H1 (cell line): ENCODE measurements at regions not wholly inside any gene's neighbourhood (a gene's known extent, or its start where the extent isn't known, plus 50 kb on each side); places are given as distances from the start of the nearest gene placed in this dataset.

Experiments used
- CTCF ChIA-PET: fragments of 300-600 bp; sonication (Branson Sonifier 250); formaldehyde crosslinking; loops from one replicate; lab custom pipeline; 2021; ENCODE audit not compliant: partially characterized antibody; lab: Charles Lee
- POLR2A ChIA-PET: fragments of 300-600 bp; sonication (Branson Sonifier 250); formaldehyde crosslinking; loops from one replicate; lab custom pipeline; 2021; ENCODE audit warnings: inconsistent platforms; ENCODE audit not compliant: partially characterized antibody; lab: Charles Lee
- DNase-seq, 2 experiments: peaks; one replicate each; pipeline versions ENCODE4 v3.0.0 to v3.0.0-alpha.2; 2010 to 2022; ENCODE audit warnings: low spot score in 2 of 2, low read depth in 1 of 2, mixed read lengths in 1 of 2
- FAIRE-seq: peaks from 2 replicates; lab custom pipeline; 2011; peaks lifted over from hg19 to GRCh38; lab: Jason Lieb, UNC
- H2AFZ ChIP-seq: 2 replicates; pipeline ENCODE4 v1.8.1; 2012; ENCODE audit warnings: low read length, inconsistent platforms
- H2AK5ac ChIP-seq: 2 replicates; pipeline ENCODE4 v1.6.1; 2013; ENCODE audit warnings: low read depth, low read length
- H2BK120ac ChIP-seq: replicated peaks from 2 replicates; pipeline ENCODE3; 2013; ENCODE audit warnings: low read depth, low read length, inconsistent platforms
- H2BK12ac ChIP-seq: 2 replicates; pipeline ENCODE4 v1.6.1; 2013; ENCODE audit warnings: low read depth, low read length
- H2BK15ac ChIP-seq: 2 replicates; pipeline ENCODE4 v1.6.1; 2013; ENCODE audit warnings: low read length
- H2BK20ac ChIP-seq: 2 replicates; pipeline ENCODE4 v1.6.1; 2013; ENCODE audit warnings: low read length
- H2BK5ac ChIP-seq: 2 replicates; pipeline ENCODE4 v1.6.1; 2013; ENCODE audit warnings: low read depth, low read length
- H3K14ac ChIP-seq: 2 replicates; pipeline ENCODE4 v1.6.1; 2013; ENCODE audit warnings: inconsistent platforms; ENCODE audit not compliant: insufficient read length
- H3K18ac ChIP-seq: 2 replicates; pipeline ENCODE4 v1.6.1; 2013; ENCODE audit warnings: low read length; ENCODE audit errors: extremely low read depth
- H3K23ac ChIP-seq: 2 replicates; pipeline ENCODE4 v1.6.1; 2013; ENCODE audit warnings: inconsistent platforms; ENCODE audit not compliant: insufficient read length
- H3K23me2 ChIP-seq: 2 replicates; pipeline ENCODE4 v1.6.1; 2013; ENCODE audit warnings: low read depth, low read length
- H3K27ac ChIP-seq: 2 replicates; pipeline ENCODE4 v1.6.1; 2011; ENCODE audit warnings: low read depth, low read length, inconsistent platforms
- H3K27me3 ChIP-seq, 4 experiments: replicated peaks in 1 of 4; 1 replicate in 1 of 4; 2 replicates in 3 of 4; pipeline versions ENCODE4 v1.6.1 to v1.8.1; 2011 to 2013; ENCODE audit warnings: low read length in 3 of 4, mild to moderate bottlenecking in 3 of 4, inconsistent platforms in 2 of 4, mixed read lengths in 2 of 4, moderate library complexity in 1 of 4; ENCODE audit not compliant: control insufficient read depth in 3 of 4, insufficient read depth in 3 of 4; ENCODE audit errors: extremely low read depth in 1 of 4
- H3K36me3 ChIP-seq, 4 experiments: 2 replicates each; pipeline versions ENCODE4 v1.6.1 to v1.8.1; 2011 to 2013; ENCODE audit warnings: mild to moderate bottlenecking in 4 of 4, low read length in 3 of 4, moderate library complexity in 2 of 4, control low read depth in 1 of 4, inconsistent platforms in 1 of 4; ENCODE audit not compliant: insufficient read depth in 4 of 4, control insufficient read depth in 2 of 4
- H3K4ac ChIP-seq: replicated peaks from 2 replicates; pipeline ENCODE3; 2013; ENCODE audit warnings: low read length, low read depth, mixed read lengths, inconsistent platforms; ENCODE audit not compliant: insufficient read length
- H3K4me1 ChIP-seq, 4 experiments: replicated peaks in 1 of 4; 1 replicate in 1 of 4; 2 replicates in 3 of 4; pipeline versions ENCODE4 v1.6.1 to v1.8.1; 2011 to 2013; ENCODE audit warnings: low read length in 3 of 4, inconsistent platforms in 2 of 4, mixed read lengths in 1 of 4; ENCODE audit not compliant: insufficient read depth in 4 of 4, control insufficient read depth in 3 of 4
- H3K4me2 ChIP-seq, 2 experiments: 2 replicates each; pipeline versions ENCODE4 v1.6.1 to v1.8.1; 2011 to 2013; ENCODE audit warnings: low read depth in 2 of 2, low read length in 2 of 2, control low read depth in 1 of 2, inconsistent platforms in 1 of 2, mild to moderate bottlenecking in 1 of 2; ENCODE audit not compliant: insufficient read depth in 1 of 2
- H3K4me3 ChIP-seq, 4 experiments: fragments of 200-600, 300-600 bp in 1 of 4; sonication (generic), shearing (Covaris generic), sonication (Bioruptor Twin) in 1 of 4; 2 replicates each; pipeline versions ENCODE4 v1.5.1 to v1.8.1; 2011 to 2016; ENCODE audit warnings: low read length in 4 of 4, low read depth in 3 of 4, control low read depth in 2 of 4, inconsistent platforms in 2 of 4, mild to moderate bottlenecking in 2 of 4, mixed read lengths in 1 of 4, moderate library complexity in 1 of 4; ENCODE audit not compliant: insufficient read depth in 2 of 4; ENCODE audit errors: extremely low read depth in 1 of 4
- H3K56ac ChIP-seq: replicated peaks from 2 replicates; pipeline ENCODE3; 2013; ENCODE audit warnings: low read depth, mild to moderate bottlenecking, mixed read lengths, low read length, inconsistent platforms; ENCODE audit not compliant: insufficient read length
- H3K79me1 ChIP-seq: 2 replicates; pipeline ENCODE4 v1.6.1; 2013; ENCODE audit warnings: low read depth, low read length, control low read depth
- H3K79me2 ChIP-seq, 2 experiments: 2 replicates each; pipeline versions ENCODE4 v1.6.1 to v1.8.1; 2012 to 2013; ENCODE audit warnings: low read length in 2 of 2, mild to moderate bottlenecking in 2 of 2, inconsistent platforms in 1 of 2; ENCODE audit not compliant: insufficient read depth in 2 of 2, control insufficient read depth in 1 of 2
- H3K9ac ChIP-seq, 4 experiments: replicated peaks in 1 of 4; 1 replicate in 1 of 4; 2 replicates in 3 of 4; pipeline versions ENCODE4 v1.6.1 to v1.8.1; 2011 to 2013; ENCODE audit warnings: low read depth in 3 of 4, low read length in 3 of 4, control low read depth in 2 of 4, mild to moderate bottlenecking in 2 of 4, moderate library complexity in 2 of 4, inconsistent platforms in 1 of 4; ENCODE audit errors: extremely low read depth in 1 of 4
- H3K9me3 ChIP-seq, 2 experiments: 2 replicates each; pipeline versions ENCODE4 v1.6.1 to v1.8.1; 2012 to 2013; ENCODE audit warnings: mild to moderate bottlenecking in 2 of 2, moderate library complexity in 2 of 2, control low read depth in 1 of 2, inconsistent platforms in 1 of 2, low read depth in 1 of 2, low read length in 1 of 2, mixed read lengths in 1 of 2; ENCODE audit not compliant: insufficient read depth in 2 of 2
- H4K20me1 ChIP-seq, 2 experiments: replicated peaks in 1 of 2; 2 replicates each; pipeline versions ENCODE3 to v1.8.1; 2011 to 2013; ENCODE audit warnings: inconsistent platforms in 2 of 2, low read length in 2 of 2, mild to moderate bottlenecking in 1 of 2; ENCODE audit not compliant: insufficient read depth in 2 of 2, control insufficient read depth in 1 of 2
- H4K5ac ChIP-seq: 2 replicates; pipeline ENCODE4 v1.6.1; 2013; ENCODE audit warnings: low read length, low read depth, mixed read lengths, inconsistent platforms; ENCODE audit not compliant: insufficient read length
- H4K8ac ChIP-seq: 2 replicates; pipeline ENCODE4 v1.8.0; 2013; ENCODE audit warnings: mild to moderate bottlenecking, moderate library complexity, low read length, inconsistent platforms; ENCODE audit not compliant: insufficient read depth; ENCODE audit errors: extremely low read depth
- H4K91ac ChIP-seq: replicated peaks from 2 replicates; pipeline ENCODE3; 2013; ENCODE audit warnings: low read length, mixed read lengths, inconsistent platforms; ENCODE audit not compliant: insufficient read length
- BRCA1 ChIP-seq: IDR thresholded peaks from 2 replicates; pipeline ENCODE4 v1.6.1; 2012; ENCODE audit warnings: low read depth, low read length, improper control_type of control experiment
- CBX8 ChIP-seq: fragments of 300-800, 300-1000 bp; sonication (generic); IDR thresholded peaks from 2 replicates; pipeline ENCODE4 v1.7.1; 2016; ENCODE audit warnings: low read depth, low read length, borderline replicate concordance
- GTF2F1 ChIP-seq: IDR thresholded peaks from 2 replicates; pipeline ENCODE4 v1.6.1; 2012; ENCODE audit warnings: low read depth, low read length, improper control_type of control experiment, borderline replicate concordance
- JUND ChIP-seq: IDR thresholded peaks from 2 replicates; pipeline ENCODE4 v1.6.1; 2011; ENCODE audit warnings: mild to moderate bottlenecking, improper control_type of control experiment, low read length
- KDM5A ChIP-seq: fragments of 200-600 bp; IDR thresholded peaks from 2 replicates; pipeline ENCODE4 v1.7.1; 2012; ENCODE audit warnings: mild to moderate bottlenecking, low read length, inconsistent platforms, mixed read lengths
- PHF8 ChIP-seq: fragments of 200-600 bp; sonication (generic); conservative IDR thresholded peaks from 2 replicates; pipeline ENCODE4 v1.7.1; 2012; ENCODE audit warnings: low read depth, mild to moderate bottlenecking, inconsistent platforms, low read length, moderate library complexity
- POLR2A ChIP-seq, 2 experiments: IDR thresholded peaks; 1 replicate in 1 of 2; 2 replicates in 1 of 2; pipeline ENCODE4 v1.6.1; 2011; ENCODE audit warnings: low read depth in 2 of 2, low read length in 2 of 2, mild to moderate bottlenecking in 2 of 2; ENCODE audit errors: control extremely low read depth in 1 of 2
- POLR2AphosphoS5 ChIP-seq: IDR thresholded peaks from 2 replicates; pipeline ENCODE4 v1.6.1; 2011; ENCODE audit warnings: low read depth, low read length
- SIN3A ChIP-seq, 2 experiments: IDR thresholded peaks in 1 of 2; conservative IDR thresholded peaks in 1 of 2; 2 replicates each; pipeline ENCODE4 v1.6.1; 2011 to 2012; ENCODE audit warnings: low read length in 2 of 2, improper control_type of control experiment in 1 of 2, low read depth in 1 of 2, mild to moderate bottlenecking in 1 of 2
- SIRT6 ChIP-seq: IDR thresholded peaks from one replicate; pipeline ENCODE4 v1.7.1; 2012; ENCODE audit warnings: low read length, inconsistent platforms
- TCF12 ChIP-seq: IDR thresholded peaks from 2 replicates; pipeline ENCODE4 v1.6.1; 2011; ENCODE audit warnings: low read depth, mild to moderate bottlenecking, low read length
- whole genome bisulfite sequencing, 2 experiments: shearing (Covaris generic) in 1 of 2; methylation state at CpG; one replicate each; pipeline versions ENCODE4 v1.1.6 to v1.1.7; 2013 to 2015; ENCODE audit warnings: low lambda C conversion rate in 2 of 2, mixed read lengths in 2 of 2, inconsistent platforms in 1 of 2, low coverage in 1 of 2, missing lambda C conversion rate in 1 of 2; ENCODE audit not compliant: insufficient replicate concordance in 2 of 2, insufficient coverage in 1 of 2, insufficient read length in 1 of 2; ENCODE audit errors: extremely low coverage in 1 of 2, missing lambda C conversion rate in 1 of 2; 5-methylcytosine and 5-hydroxymethylcytosine counted together

DNA sequence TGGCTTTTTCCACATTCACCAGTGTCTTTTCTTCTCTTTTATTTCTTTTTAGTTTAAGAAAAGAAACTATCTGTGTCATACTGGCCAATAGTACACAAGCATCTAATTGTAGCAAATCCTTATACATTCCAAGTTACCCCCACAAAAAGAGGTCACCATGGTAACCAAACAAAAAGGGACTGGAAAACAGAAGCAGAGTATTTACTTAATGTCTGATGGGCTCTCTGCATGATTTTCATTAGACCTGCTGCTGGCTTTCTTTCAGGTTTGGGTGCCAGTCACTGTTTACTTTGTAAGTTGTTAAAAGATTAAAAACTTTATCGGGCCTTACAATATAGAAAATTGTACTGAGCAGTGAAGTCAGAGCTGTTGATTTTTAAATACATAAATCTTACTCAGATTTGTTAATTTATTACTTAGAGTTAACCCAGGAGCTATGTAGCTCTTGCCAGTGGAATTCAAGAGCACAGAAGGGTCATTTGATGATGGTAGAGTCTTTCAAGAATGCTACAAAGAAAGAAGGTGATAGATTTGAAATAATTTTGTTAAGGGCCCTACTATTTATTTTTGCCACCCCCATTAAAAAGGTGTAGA, 123.9 kb downstream of the BRMS1L start:
- TF ChIP-seq SIRT6 (no peak), CBX8 (no peak), KDM5A (no peak), PHF8 (no peak), SIN3A (conservative IDR thresholded peaks at IDR 0.05 in 1 of 2, IDR thresholded peaks at IDR 0.05 in 1 of 2; ENCODE audit: low read depth in 1 of 2, low read length in 2 of 2) (no peak), GTF2F1 (no peak), POLR2A (IDR thresholded peaks at IDR 0.05; ENCODE audit: control extremely low read depth in 1 of 2, low read depth in 2 of 2, low read length in 2 of 2) (no peak), JUND (no peak), TCF12 (no peak), POLR2AphosphoS5 (no peak), BRCA1 (no peak)
- H3K4me1 ChIP-seq = peaks cover 0 to 3% (median 1%) of the 10 kb centered on the region in 4 experiments; a peak in 2 of 7 replicates
- H2AK5ac ChIP-seq = no peak overlapping the region
- no peak overlapping the region for H3K14ac ChIP-seq
- no peak overlapping the region for H3K4me2 ChIP-seq
- no peak overlapping the region for H3K4me3 ChIP-seq
- H4K91ac ChIP-seq = no peak overlapping the region
- no peaks in the 10 kb centered on the region for H4K20me1 ChIP-seq
- 91% methylated on average over 1 of the region's 1 CpG; no CpG with 5 or more reads in 1 of the 2 experiments for WGBS, 2 experiments
- H3K18ac ChIP-seq = no peak overlapping the region
- no peak overlapping the region for H2BK12ac ChIP-seq
- H3K79me1 ChIP-seq = no peaks in the 10 kb centered on the region
- no peaks in the 10 kb centered on the region for H3K23me2 ChIP-seq
- no peak overlapping the region for H2BK20ac ChIP-seq
- no peak overlapping the region for H3K4ac ChIP-seq
- H4K8ac ChIP-seq = no peak overlapping the region
- 0 out of 7 replicates have a peak, but pooled peaks cover 0 to 2% (median 0%) of the 10 kb centered on the region in 4 experiments for H3K27me3 ChIP-seq
- H3K9ac ChIP-seq = no peak overlapping the region
- no peaks in the 10 kb centered on the region for H3K79me2 ChIP-seq
- H3K27ac ChIP-seq = no peak overlapping the region
- H3K56ac ChIP-seq = no peak overlapping the region
- H2BK15ac ChIP-seq = no peak overlapping the region
- POLR2A ChIA-PET = no interaction called here
- H3K36me3 ChIP-seq = no peaks in the 10 kb centered on the region
- no peak overlapping the region for H2BK5ac ChIP-seq
- DNase-seq = no peak
- no peaks in the 10 kb centered on the region for H3K9me3 ChIP-seq
- FAIRE-seq = no peak
- no peak overlapping the region for H2AFZ ChIP-seq
- no peak overlapping the region for H4K5ac ChIP-seq
- no peak overlapping the region for H2BK120ac ChIP-seq
- H3K23ac ChIP-seq = no peak overlapping the region
- CTCF ChIA-PET = interaction anchor here (0.7 to 1.5 kb wide), 4 partner anchors 11 to 66 kb away, joined by 3 to 8 read pairs (median 3); no protein-coding TSS in a partner anchor
